ENCODE measurements at regions not wholly inside any gene's neighbourhood (a gene's known extent, or its start where the extent isn't known, plus 50 kb on each side); places are given as distances from the start of the nearest gene placed in this dataset.

GRCh38 chr9:105850852-105851500 lies 156.6 kb downstream of the TMEM38B start:
- no peak overlapping the region for H3K4me3 Mint-ChIP-seq
- no peaks in the 10 kb centered on the region for H3K4me1 Mint-ChIP-seq
- POLR2A ChIA-PET: no interaction called here
- H3K27me3 Mint-ChIP-seq (ENCODE audit: low read depth): no peaks in the 10 kb centered on the region
- no peak overlapping the region for H3K27ac Mint-ChIP-seq
- DNase-seq (ENCODE audit: low spot score) (no peak), ATAC-seq (no peak)
- TF ChIP-seq CTCF (IDR thresholded peaks at IDR 0.05) (no peak), ETV6 (CRISPR knock-in tag; IDR thresholded peaks at IDR 0.05) (no peak), TEAD1 (CRISPR knock-in tag; IDR thresholded peaks at IDR 0.05) (no peak), AFF4 (CRISPR knock-in tag; IDR thresholded peaks at IDR 0.05; ENCODE audit: borderline replicate concordance) (no peak), CDX4 (CRISPR knock-in tag; IDR thresholded peaks at IDR 0.05; ENCODE audit: borderline replicate concordance) (no peak), CREB1 (CRISPR knock-in tag; IDR thresholded peaks at IDR 0.05) (no peak), HMGA2 (CRISPR knock-in tag; IDR thresholded peaks at IDR 0.05) (no peak), SMAD3 (CRISPR knock-in tag; IDR thresholded peaks at IDR 0.05; ENCODE audit: borderline replicate concordance) (no peak)
- peaks cover 4% of the 10 kb centered on the region for H3K9me3 Mint-ChIP-seq
- no peaks in the 10 kb centered on the region for H3K36me3 Mint-ChIP-seq
- CTCF ChIA-PET: interaction anchor here (1.2 to 1.5 kb wide), 2 partner anchors 9 to 30 kb away, joined by 4 to 6 read pairs; no protein-coding TSS in a partner anchor

- Mint-ChIP-seq H3K36me3 (no peaks in the 10 kb centered on the region), H3K27ac (no peak overlapping the region), H3K9me3 (peaks cover 4% of the 10 kb centered on the region), H3K27me3 (ENCODE audit: low read depth) (no peaks in the 10 kb centered on the region), H3K4me1 (peaks cover 5% of the 10 kb centered on the region; the same call in 1 of the 2 replicates), H3K4me3 (no peak overlapping the region)
- no peak for TF ChIP-seq NFYB (CRISPR knock-in tag; conservative IDR thresholded peaks at IDR 0.05; ENCODE audit: low read depth)
- TF ChIP-seq EMX1 (CRISPR knock-in tag; IDR thresholded peaks at IDR 0.05): no peak
- TF ChIP-seq TEAD1 (CRISPR knock-in tag; IDR thresholded peaks at IDR 0.05): no peak
- no peak for TF ChIP-seq ZNF232 (CRISPR knock-in tag; IDR thresholded peaks at IDR 0.05)
- TF ChIP-seq ZBTB21 (CRISPR knock-in tag; IDR thresholded peaks at IDR 0.05; ENCODE audit: borderline replicate concordance): no peak
- no peak for TF ChIP-seq CDX4 (CRISPR knock-in tag; IDR thresholded peaks at IDR 0.05; ENCODE audit: borderline replicate concordance)
- POLR2A ChIA-PET: no interaction called here
- no peak for ATAC-seq
- DNase-seq (ENCODE audit: low spot score): no peak
- CTCF ChIA-PET: interaction anchor here (1.3 kb wide), 1 partner anchor 27 kb away, joined by 8 read pairs; no protein-coding TSS in a partner anchor
Measured at GRCh38 chr9:105854026-105854782, 159.9 kb downstream of the TMEM38B start.

Measured in WTC11 (cell line).